ENCODE measurements at regions not wholly inside any gene's neighbourhood (a gene's known extent, or its start where the extent isn't known, plus 50 kb on each side); places are given as distances from the start of the nearest gene placed in this dataset.

DNA sequence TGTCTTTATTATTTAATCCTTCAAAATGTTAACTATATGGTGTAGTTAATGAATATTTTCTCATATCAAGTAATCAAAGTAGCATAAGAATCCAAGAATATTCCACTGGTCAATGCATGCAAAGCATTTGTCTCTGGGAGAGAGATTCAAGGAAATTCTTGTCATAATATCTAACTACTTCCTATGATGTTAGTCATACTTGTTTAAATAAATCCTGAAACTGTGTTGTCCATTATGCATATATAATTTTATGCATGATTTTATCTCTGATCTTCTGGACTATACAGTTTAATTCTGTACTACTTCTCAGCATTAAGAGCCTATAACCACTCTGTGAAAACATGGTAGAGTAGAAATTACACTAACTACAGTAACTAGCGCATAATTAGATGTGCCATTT is 388.3 kb downstream of the NR4A2 start:
- no CpG with 5 or more reads among the region's 1 CpG for WGBS (ENCODE audit: insufficient coverage)

DNA sequence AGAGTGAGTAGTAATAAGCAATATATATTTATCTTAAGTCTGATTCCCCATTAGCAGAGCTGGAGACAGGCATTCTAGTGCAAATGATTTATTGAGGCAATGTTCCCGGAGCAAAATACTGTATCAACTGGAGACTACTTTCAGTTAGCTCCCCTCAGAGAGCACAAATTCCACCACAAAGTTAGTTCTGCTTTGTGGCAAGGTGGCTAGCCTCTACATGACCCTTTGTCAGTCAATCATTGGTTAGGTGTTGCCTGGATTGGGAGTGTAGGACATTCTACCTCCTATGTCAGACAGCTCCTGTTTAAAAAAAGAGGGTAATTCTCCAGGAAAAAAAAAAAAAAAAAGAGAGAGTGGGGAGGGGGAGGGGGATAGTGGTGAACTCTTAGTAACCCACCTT is 402.2 kb downstream of the NR4A2 start:
- no peak overlapping the region for H3K27ac ChIP-seq (ENCODE audit: low read length)
- WGBS (ENCODE audit: insufficient coverage): 89% methylated on average over 1 of the region's 1 CpG
- no peaks in the 10 kb centered on the region for H3K4me1 Mint-ChIP-seq
- H3K4me3 ChIP-seq (ENCODE audit: low read length): no peak overlapping the region
- intact Hi-C loops (cut with micrococcal nuclease): no loop called here
- peaks cover 6 to 8% of the 10 kb centered on the region in 2 donors for H3K9me3 Mint-ChIP-seq
- no peaks in the 10 kb centered on the region for H3K4me1 ChIP-seq (ENCODE audit: control insufficient read depth, insufficient read depth, low read length)
- H3K4me3 Mint-ChIP-seq: no peak overlapping the region
- H3K27ac Mint-ChIP-seq: no peak overlapping the region
- ATAC-seq (no peak), DNase-seq (no peak)
- TF ChIP-seq, protein P1, sequence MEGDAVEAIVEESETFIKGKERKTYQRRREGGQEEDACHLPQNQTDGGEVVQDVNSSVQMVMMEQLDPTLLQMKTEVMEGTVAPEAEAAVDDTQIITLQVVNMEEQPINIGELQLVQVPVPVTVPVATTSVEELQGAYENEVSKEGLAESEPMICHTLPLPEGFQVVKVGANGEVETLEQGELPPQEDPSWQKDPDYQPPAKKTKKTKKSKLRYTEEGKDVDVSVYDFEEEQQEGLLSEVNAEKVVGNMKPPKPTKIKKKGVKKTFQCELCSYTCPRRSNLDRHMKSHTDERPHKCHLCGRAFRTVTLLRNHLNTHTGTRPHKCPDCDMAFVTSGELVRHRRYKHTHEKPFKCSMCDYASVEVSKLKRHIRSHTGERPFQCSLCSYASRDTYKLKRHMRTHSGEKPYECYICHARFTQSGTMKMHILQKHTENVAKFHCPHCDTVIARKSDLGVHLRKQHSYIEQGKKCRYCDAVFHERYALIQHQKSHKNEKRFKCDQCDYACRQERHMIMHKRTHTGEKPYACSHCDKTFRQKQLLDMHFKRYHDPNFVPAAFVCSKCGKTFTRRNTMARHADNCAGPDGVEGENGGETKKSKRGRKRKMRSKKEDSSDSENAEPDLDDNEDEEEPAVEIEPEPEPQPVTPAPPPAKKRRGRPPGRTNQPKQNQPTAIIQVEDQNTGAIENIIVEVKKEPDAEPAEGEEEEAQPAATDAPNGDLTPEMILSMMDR (IDR thresholded peaks at IDR 0.05): no peak
- no peaks in the 10 kb centered on the region for H3K27me3 Mint-ChIP-seq (ENCODE audit: low read depth in 2 of 2)
- H3K36me3 Mint-ChIP-seq: no peaks in the 10 kb centered on the region
- H3K36me3 ChIP-seq (ENCODE audit: control insufficient read depth, insufficient read depth, low read length): no peaks in the 10 kb centered on the region
- H3K27me3 ChIP-seq (ENCODE audit: control insufficient read depth, insufficient read depth, low read length): no peaks in the 10 kb centered on the region
- H3K9me3 ChIP-seq (ENCODE audit: control insufficient read depth, insufficient read depth, low read length): peaks cover 5% of the 10 kb centered on the region

More for the DNA sequence above, 388.3 kb downstream of the NR4A2 start:
- intact Hi-C loops (cut with micrococcal nuclease): no loop called here
- Mint-ChIP-seq H3K27ac (no peak overlapping the region), H3K36me3 (no peaks in the 10 kb centered on the region), H3K9me3 (peaks cover 20 to 22% of the 10 kb centered on the region in 2 donors), H3K27me3 (ENCODE audit: low read depth in 2 of 2) (no peaks in the 10 kb centered on the region), H3K4me3 (no peak overlapping the region), H3K4me1 (no peaks in the 10 kb centered on the region)
- Histone ChIP-seq H3K27ac (ENCODE audit: low read length) (no peak overlapping the region), H3K4me1 (ENCODE audit: control insufficient read depth, insufficient read depth, low read length) (no peaks in the 10 kb centered on the region), H3K9me3 (ENCODE audit: control insufficient read depth, insufficient read depth, low read length) (no peaks in the 10 kb centered on the region), H3K36me3 (ENCODE audit: control insufficient read depth, insufficient read depth, low read length) (no peaks in the 10 kb centered on the region), H3K4me3 (ENCODE audit: low read length) (no peak overlapping the region), H3K27me3 (ENCODE audit: control insufficient read depth, insufficient read depth, low read length) (no peaks in the 10 kb centered on the region)
- TF ChIP-seq, protein P1 (IDR thresholded peaks at IDR 0.05): no peak
- ATAC-seq (no peak), DNase-seq (no peak)

DNA sequence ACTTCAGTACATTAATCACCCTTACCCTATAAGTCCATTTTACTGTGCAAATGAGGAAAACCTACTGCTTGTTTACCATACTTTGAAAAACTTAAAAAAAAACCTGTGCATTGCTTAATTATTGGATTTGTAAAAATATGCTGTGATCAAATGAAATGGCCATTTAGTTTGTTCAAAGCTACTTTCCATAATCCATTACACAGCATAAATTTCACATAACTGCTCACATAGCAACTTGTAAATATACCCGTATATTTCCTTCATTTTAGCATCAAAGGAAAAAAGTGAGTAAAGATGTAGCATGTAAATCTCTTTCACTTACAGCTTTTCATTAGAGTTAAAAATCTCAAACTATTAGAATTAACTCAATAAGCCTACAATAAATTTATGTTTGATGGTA is 415.1 kb downstream of the NR4A2 start:
- H3K27ac ChIP-seq (ENCODE audit: low read length): no peak overlapping the region
- no peak overlapping the region for H3K4me3 Mint-ChIP-seq
- no peak for DNase-seq

DNA sequence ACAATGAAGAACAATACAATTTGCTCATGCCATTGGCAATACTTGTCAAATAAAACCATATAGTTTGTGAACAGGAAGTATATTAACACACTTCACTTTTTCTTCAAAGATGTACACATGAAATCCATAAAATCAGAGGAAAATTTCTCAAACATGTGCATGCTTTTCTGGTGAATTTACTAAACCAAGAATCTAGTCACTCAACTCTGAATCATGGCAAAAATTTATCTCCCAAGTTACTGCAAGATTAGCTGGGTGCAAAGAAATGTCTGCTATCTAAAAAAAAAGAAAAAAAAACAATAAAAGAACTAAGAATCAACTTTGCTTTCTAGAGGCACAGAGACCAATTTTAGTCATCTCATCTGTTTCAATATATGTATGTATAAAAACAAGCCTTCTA is 419.2 kb downstream of the NR4A2 start:
- no peak overlapping the region for H3K27ac ChIP-seq (ENCODE audit: low read length)
- DNase-seq (no peak), ATAC-seq (no peak)
- no peaks in the 10 kb centered on the region for H3K4me1 ChIP-seq (ENCODE audit: control insufficient read depth, insufficient read depth, low read length)
- Mint-ChIP-seq H3K9me3 (peaks cover 0 to 4% of the 10 kb centered on the region in 2 donors), H3K27ac (no peak overlapping the region), H3K27me3 (ENCODE audit: low read depth in 2 of 2) (no peaks in the 10 kb centered on the region), H3K36me3 (no peaks in the 10 kb centered on the region), H3K4me3 (no peak overlapping the region), H3K4me1 (no peaks in the 10 kb centered on the region)
- H3K4me3 ChIP-seq (ENCODE audit: low read length): no peak overlapping the region
- TF ChIP-seq, protein P1 (IDR thresholded peaks at IDR 0.05): no peak
- H3K9me3 ChIP-seq (ENCODE audit: control insufficient read depth, insufficient read depth, low read length): no peaks in the 10 kb centered on the region
- no peaks in the 10 kb centered on the region for H3K36me3 ChIP-seq (ENCODE audit: control insufficient read depth, insufficient read depth, low read length)
- intact Hi-C loops (cut with micrococcal nuclease): no loop called here
- H3K27me3 ChIP-seq (ENCODE audit: control insufficient read depth, insufficient read depth, low read length): no peaks in the 10 kb centered on the region

More for the DNA sequence above, 415.1 kb downstream of the NR4A2 start:
- no CpG with 5 or more reads among the region's 1 CpG for WGBS (ENCODE audit: insufficient coverage)
- no peaks in the 10 kb centered on the region for H3K36me3 Mint-ChIP-seq
- Histone ChIP-seq H3K9me3 (ENCODE audit: control insufficient read depth, insufficient read depth, low read length) (no peaks in the 10 kb centered on the region), H3K4me1 (ENCODE audit: control insufficient read depth, insufficient read depth, low read length) (no peaks in the 10 kb centered on the region), H3K4me3 (ENCODE audit: low read length) (no peak overlapping the region), H3K27me3 (ENCODE audit: control insufficient read depth, insufficient read depth, low read length) (no peaks in the 10 kb centered on the region), H3K36me3 (ENCODE audit: control insufficient read depth, insufficient read depth, low read length) (no peaks in the 10 kb centered on the region)
- H3K4me1 Mint-ChIP-seq: no peaks in the 10 kb centered on the region
- peaks cover 2% of the 10 kb centered on the region in 2 donors for H3K9me3 Mint-ChIP-seq
- no peak overlapping the region for H3K27ac Mint-ChIP-seq
- TF ChIP-seq, protein P1 (IDR thresholded peaks at IDR 0.05): no peak
- ATAC-seq: no peak
- no peaks in the 10 kb centered on the region for H3K27me3 Mint-ChIP-seq (ENCODE audit: low read depth in 2 of 2)
- intact Hi-C loops (cut with micrococcal nuclease): no loop called here

Data from natural killer cell (primary cell).